GM19455 (cell line): ENCODE measurements at regions not wholly inside any gene's neighbourhood (a gene's known extent, or its start where the extent isn't known, plus 50 kb on each side); places are given as distances from the start of the nearest gene placed in this dataset.

Experiments
- ATAC-seq: cut with Tn5 transposase; IDR thresholded peaks from one replicate; pipeline ENCODE4 v1.9.1; 2021; ENCODE audit not compliant: unreplicated experiment

DNA sequence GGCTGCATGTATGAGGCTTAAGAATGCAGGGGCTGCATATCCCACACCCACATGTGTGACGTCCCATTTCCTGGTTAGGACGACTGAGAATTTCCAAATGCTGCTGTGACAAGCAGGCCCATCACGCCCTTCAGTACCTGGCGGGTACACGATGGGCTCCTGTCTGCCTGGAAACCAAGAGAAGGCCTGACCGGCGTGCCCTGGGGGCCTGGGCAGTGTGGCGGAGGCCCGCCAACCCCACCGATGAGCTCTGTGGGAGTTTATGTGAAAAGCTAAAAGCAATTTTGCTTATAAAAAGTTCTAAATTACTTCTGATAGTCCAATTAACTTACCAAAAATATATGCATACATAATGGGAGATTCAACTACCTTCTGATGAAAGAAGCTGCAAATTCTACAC is 837.3 kb downstream of the GALR1 start:
- no peak for ATAC-seq

DNA sequence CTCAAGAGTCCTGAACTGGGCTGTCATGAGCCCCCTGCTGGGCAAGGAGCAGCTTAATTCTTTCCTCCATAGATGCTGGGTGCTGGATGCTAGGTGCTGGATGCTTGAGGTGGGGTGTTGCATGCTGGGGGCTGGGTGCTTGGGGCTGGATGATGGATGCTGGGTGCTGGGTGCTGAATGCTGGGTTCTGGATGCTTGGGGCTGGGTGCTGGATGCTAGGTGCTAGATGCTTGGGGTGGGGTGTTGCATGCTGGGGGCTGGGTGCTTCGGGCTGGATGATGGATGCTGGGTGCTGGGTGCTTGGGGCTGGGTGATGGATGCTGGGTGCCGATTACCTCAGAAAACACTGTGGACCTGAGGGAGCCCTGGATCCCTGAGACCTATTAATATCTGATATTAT is 837.7 kb downstream of the GALR1 start:
- ATAC-seq: no peak

DNA sequence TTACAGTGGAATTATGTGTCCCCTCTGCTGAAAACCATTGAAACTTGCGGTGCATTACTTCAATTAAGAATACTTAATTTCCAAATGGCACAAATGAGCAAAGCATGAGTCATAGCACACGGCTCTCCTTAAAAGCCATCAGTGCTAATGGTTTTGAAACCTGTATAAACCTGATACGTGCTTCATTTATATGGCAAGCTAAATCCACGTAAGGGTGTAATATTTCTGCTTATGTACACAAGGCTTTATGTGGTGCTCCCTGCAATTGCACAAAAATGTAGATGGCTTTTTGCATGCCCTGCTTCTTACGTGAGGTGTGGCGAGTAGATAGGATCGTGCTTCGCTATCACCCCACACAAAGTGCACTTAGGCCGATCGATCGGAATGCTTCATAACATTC is 840.9 kb downstream of the GALR1 start:
- ATAC-seq: no peak

DNA sequence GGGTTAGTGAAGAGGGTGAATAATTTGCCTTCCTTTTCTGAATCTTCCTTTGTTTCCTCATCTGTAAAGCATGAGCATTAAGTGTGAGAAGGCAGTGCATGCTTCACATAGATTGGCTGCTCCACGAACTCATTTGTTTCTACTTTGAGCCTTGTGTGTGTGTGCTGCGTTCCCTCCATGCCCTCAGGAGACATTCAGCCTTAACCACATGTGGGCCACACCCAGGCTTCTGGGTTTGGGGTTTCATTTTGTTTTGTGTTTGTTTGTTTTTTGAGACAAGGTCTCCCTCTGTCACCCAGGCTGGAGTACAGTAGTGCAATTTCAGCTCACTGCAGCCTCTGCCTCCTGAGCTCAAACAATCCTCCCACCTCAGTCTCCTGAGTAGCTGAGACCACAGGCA is 843.3 kb downstream of the GALR1 start:
- no peak for ATAC-seq

DNA sequence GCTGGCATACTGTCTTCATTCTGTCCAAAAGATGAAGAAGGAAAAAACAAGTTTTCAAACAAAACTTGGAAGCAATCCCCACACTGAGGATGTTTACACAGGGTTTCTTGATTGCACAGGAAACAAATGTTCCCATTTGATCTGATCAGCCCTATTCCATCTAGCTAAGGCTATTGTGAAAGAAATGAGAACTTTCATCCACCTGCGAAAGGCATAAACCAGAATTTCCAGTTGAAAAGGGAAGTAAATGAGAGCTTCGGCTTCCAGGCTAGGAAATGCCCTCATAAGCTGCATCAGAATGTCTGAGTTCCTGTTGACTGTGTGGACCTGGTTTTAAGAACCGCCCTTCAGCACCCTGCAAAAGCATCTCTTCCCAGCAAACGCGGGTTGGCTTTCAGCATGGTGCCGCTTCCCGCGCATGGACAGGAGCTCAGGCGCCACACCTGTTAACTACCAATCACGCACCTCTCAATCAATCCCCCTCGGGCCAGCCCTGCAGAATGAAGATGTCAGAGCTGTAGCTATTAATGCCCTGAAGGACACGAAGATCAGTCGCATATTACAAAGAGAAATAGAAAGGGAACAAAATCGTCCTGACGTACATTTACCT is 850.4 kb downstream of the GALR1 start:
- no peak for ATAC-seq

DNA sequence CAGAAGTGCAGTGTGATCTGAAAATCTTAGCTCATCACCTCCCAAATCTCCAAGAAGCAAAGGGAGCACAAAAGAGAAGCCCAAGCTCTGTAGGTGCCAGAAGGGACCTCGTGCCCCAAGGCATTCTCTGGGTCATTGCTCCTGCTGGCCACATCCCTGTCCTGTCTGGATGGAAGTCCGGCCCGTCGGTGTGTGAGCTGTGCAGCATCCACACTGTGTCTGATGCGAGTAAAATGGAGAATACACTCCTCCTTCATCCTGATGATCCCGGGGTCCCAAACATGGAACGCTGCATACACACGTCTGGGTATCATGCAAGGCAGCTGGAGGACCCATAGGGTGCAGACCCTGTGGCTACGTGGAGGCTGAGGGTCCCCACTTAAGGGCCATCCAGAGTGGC is 851.4 kb downstream of the GALR1 start:
- ATAC-seq: no peak

DNA sequence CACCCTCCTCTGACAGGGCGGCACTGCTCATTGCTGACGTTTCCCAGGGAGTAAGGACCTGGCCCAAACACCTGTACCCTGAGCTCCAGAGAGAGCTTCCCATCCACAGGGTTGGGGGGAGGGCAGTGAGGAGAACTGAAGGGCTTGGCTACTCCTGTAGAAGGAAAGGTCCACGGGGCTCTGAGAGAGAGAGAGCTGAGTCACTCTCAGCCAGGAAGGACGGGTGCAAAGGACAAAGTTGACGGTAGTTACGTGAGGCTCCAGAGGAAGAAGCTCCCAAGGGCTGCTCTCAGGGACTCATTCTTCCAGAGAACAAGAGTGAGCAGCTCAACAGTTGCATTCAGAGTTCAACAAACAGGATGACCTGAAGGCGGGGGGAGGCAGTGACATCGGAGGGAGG is 852.5 kb downstream of the GALR1 start:
- no peak for ATAC-seq

DNA sequence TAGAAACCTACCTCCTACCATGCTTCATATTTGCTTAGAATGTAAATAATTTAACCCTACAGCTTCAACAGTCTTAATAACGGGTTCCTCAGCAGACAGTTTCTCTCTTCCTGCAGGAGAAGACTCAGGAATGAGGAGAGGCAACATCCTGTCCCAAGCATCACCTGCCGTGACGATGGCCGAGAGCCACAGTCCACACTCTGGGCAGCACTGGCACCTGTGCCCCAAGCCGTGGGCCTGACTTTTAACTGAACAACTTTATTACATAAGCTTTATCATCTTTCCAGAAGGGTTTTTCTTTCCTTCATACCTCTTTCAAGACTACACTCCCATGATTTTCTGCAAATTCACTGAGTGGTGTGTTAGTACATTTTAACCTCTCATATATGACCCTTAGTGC is 856.0 kb downstream of the GALR1 start:
- ATAC-seq: no peak

DNA sequence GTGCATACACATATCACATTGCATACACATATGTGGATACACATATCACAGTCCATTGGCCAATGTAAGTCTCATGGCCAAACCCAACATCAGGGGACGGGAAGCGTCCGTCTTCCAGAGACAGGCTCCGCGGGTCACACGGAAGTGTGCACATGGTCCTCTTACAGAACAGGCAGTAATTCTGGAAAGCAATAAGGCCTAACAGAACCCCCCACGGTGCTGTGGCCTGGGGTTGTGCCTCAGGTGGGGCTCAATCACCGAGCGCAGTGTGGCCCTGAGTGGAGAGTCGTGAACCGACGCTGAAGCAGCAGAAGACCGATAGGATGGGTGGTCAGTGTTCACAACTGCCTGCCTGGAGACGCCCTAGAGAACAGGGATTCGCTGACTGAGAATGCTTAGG is 857.3 kb downstream of the GALR1 start:
- ATAC-seq: no peak

DNA sequence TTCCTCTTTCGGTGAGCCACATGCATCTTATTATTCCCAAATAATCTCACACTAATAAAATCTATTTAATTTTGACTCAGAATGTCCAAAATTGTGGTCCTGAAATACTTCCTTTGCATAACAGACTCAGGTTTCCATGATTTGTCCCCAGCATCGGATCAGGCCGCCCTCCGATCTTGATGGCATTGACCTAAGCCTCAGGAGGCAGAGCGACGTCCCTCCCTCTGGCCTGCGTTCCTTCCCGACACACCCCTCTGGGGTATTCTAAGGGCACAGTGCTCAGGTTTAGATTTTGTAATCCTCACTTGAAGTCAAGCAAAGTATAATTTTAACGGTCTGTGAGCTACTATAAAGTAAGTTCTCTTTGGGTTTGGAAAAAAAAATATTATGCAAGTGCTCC is 857.7 kb downstream of the GALR1 start:
- no peak for ATAC-seq

DNA sequence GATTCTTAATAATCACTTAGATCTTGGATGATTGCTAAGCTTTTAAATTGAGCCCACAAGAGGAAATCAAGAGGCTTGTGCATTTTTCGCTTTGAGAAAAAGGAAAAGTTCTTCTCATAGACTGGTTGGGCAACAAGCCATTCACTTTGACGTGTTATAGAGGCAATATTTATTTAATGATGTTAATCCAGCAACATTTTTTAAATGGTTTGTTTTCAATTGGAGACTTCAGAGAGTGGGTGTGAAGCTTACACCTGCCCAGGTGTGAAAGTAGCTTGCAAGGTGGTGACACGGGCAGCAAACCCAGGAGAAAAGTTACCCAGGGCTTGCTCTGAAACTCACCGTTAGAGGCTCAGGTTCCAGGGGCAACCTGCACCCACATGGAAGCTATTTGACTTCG is 858.9 kb downstream of the GALR1 start:
- ATAC-seq: no peak

DNA sequence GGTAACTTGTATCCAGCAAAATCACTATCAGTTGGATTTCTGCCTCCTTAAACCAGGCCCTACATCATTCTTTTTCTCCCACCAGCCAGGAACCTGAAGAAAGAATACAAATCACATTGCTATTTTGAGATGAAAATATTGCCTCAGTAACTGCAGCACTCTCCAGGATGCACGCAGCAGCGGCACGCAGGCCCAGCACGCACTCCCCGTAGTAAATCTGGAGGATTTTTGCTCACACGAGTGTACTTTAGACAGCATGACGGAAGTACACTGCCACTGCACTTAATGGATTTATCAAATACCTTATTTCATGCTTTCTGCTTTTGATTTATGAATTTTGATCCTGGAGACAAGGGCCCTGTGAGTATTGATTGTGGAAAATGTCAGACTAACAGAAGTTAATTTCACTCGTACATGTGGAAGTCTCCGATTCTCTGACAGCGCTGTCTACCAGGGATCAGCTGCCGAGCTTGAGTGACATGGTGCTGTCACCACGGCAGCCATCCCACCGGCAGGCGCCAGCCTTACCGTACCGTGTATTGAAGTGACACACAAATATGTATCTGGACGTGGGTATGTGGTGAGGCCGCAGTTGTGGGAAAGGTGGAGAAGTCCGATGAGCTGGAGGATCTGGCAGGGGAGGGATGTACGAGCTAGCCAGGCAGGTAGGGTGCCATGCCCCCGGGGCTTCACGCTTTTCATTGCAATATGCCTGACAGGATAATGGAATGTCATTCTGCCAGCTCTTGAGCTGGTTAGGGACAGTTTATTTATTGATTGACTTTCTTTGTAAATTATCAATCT is 863.7 kb downstream of the GALR1 start:
- ATAC-seq: no peak

DNA sequence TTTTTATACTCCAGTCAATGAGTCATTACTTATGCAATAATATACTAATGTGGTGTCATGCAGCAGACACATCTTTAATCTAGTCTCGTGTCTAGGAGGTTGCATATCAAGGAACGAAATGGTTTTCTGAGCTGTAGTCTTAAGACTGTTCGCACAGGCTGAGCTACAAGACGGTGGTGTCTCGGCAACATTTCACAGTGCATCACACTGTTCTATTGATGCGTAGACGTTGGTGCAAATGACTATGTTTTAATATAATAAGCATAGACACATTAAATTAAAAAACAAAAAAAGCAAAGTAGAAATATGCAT is 864.2 kb downstream of the GALR1 start:
- ATAC-seq: no peak

DNA sequence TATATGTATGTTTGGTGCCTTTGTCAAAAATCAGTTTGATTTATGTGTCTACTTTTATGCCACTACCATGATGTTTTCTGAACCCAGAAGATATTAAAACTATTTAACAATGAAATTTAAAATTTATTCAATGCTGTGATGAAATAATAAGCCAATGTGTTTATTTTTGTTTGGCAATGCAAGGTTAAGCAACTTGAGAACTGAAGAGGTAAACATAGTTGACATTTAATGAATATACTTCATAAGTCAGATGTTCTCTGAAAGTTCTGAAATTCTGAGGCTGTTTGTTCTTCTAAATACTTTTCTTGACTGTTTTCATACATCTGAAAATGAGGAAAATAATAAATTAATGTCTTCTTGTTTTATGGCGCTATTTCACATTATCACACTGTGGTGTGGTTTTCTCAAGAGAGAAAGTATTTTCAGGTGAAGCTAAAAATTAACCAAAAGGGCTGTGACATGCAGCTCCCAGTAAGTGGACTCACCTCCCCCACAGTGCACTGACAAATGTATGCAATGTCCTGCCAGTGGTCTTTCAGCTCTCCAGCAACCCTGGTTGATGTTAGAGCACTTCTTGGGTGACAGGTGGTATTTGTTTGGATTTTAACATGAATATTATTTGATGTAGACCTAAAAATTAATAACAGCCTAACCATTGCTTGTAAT is 863.6 kb upstream of the SALL3 start:
- no peak for ATAC-seq

DNA sequence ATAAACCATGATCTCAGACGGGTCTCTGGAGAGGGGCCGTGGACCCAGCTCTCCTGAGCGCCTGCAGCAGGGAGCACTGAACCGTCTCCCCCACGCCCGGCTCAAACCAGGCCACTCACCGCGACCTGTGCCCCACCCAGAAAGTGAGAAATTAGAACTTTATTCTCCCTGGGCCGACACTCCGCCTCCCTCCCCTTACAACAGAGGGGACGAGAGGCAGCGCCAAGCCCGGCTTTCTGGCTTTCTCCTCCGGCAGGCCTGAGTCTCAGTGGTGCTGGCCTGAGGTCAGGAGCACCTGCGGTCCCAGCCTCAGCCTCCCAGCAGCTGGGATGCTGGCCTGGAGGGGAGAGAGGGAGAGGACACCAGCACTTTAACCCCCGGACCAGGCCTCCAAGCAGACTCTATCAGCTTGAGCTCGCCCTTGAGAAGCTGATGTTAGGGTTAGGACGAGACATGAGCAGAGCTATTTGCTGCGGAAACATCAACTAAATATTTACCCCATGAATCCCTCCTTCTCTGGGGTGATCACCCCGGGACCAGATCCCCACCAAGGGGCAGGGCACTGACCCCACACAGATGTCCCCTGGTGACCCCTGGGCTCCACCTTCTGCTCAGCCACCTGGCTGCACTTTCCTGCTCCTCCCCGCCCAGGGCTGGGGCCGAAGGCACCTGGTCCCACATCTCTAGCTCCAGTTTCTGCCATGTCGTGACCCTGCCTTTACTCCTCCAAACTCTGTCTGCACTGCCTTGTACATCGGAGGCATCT is 856.3 kb upstream of the SALL3 start:
- ATAC-seq: no peak

DNA sequence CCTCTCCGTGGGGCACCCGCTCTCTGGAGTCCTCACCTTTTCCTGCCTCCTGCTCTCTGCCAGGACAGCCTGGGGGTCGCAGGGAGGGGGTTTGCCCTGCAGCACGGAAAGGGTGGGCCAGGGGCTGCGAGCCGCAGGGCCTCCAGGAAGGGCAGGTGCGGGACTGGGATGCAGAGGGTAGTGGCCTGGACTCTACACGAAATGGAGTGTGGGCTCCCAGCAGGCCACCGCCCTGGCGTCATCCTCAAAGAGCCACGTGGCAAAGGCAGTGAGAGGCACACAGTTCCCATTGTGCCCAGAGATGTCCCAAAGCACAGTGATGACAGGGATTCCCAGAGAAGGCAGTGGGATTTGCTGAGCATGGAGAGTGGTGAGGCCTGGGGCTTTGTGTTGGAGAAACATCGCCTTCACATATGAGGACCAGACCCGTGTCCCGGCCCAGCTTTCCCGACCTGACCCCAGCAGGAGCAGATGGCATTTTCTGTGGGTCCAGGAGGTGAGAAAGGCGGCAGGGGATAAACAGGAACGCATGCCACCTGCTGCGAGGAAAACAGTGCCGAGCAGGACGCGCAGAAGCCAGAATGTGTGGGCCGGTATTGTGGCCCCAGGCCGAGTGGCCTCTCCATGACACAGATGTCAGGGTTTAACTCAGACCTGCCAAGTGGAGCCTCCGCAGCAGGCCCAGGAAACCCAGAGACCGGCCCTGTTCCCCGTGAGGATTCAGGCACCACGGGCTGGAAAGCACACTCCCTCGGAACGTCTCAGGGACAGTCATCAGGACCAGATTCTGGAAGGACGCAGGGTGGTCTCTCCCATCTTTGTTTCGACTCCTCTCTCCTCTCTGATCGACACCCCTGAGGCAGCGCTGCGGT is 855.5 kb upstream of the SALL3 start:
- ATAC-seq: no peak

DNA sequence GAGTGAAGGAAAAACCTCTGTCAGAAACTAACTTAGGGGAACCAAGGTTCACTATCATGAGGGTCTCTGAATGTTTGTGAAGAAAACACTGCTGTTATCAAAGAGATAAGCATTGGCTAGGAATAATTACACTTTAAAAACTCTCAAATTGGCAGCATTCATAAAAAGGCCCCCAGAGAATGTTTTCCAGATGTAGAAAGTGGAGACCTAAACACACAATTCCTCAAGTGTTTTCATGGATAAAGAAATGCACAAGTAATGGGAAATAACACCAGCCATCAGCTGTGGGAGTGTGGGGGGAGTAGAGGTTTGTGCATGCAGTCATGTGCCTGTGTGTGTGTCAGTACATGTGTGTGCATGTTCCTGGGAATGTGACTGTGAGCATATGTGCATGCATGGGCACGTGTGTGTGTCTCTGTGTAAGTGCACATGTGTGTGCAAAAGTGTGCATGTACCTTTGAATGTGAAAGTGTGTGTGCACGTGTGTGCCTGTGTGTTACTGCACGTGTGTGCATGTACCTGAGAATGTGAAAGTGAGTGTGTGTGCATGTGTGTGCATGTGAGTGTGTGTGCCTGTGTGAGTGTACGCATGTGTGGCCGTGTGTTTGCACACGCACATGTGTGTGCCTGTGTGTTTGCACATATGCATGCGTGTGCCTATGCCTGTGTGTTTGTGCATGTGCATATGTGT is 854.3 kb upstream of the SALL3 start:
- ATAC-seq: no peak

DNA sequence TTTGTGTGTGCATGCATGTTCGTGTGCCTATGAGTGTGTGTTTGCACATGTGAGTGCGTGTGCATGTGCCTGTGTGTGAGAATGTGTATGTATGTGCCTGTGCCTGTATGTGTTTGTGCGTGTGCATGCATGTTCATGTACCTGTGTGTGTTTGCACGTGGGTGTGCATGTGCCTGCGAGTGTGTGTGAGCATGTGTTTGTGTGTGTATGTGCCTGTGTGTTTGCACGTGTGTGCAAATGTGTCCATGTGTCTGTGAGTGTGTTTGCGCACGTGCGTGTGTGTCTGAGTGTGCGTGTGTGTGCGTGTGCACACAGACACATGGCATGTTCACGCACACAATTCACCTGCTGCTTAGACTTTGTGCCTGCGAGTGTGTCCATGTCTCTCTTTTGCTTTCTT is 853.5 kb upstream of the SALL3 start:
- no peak for ATAC-seq

DNA sequence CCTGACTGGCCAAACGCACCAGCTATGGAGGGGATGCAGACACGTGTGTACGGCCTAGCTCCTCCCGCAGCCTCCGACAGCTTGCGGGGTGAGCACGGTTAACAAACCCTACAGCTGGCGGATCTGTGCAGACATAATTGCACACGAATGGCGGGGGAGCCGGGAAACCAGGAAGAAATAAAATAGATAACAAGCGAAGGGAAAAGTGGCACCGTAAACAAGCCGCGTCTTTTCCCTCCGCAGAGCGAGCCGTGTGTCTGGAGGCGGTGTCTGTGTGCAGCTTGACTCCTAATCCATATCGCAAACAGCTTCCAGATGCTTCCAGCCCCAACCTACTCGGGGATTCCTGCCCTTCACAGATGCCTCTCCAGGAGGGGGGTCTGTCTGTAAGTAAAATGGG is 853.1 kb upstream of the SALL3 start:
- ATAC-seq: no peak

DNA sequence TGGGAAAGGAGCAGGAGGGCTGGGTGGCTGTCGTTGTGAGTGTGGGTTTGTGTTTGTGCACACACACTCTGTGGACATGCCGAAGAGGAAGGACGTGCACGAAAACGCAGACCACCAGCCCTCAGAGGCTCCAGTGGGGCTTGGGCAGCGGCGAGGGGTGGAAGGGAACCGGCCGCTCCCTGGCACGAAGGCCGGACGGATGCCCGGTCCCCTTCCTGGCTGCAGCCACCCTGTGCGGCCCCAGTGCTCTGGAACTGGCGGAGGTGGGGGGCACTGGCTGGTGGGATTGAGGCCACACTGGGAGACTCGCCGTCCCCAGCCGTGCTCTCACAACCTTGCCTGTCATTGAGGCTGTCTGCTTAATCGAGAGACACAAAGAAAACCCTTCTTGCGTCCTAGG is 852.6 kb upstream of the SALL3 start:
- no peak for ATAC-seq
